Fibroblast of lung (primary cell): ENCODE measurements at regions not wholly inside any gene's neighbourhood (a gene's known extent, or its start where the extent isn't known, plus 50 kb on each side); places are given as distances from the start of the nearest gene placed in this dataset.

Experiments
- DNase-seq, 2 donors: peaks; one replicate each; pipeline versions ENCODE4 v3.0.0 to v3.0.0-alpha.2; 2010; ENCODE audit warnings: low read depth in 2 of 2
- H2AFZ ChIP-seq: 2 replicates; pipeline ENCODE4 v1.5.1; 2012; ENCODE audit warnings: low read length, control low read depth, inconsistent platforms
- H3K27ac ChIP-seq: 2 replicates; pipeline ENCODE4 v1.5.1; 2011; ENCODE audit warnings: low read length, control low read depth; ENCODE audit not compliant: insufficient read depth
- H3K27me3 ChIP-seq: 2 replicates; pipeline ENCODE4 v1.5.1; 2011; ENCODE audit warnings: mild to moderate bottlenecking, low read length; ENCODE audit not compliant: control insufficient read depth, insufficient read depth
- H3K36me3 ChIP-seq: 2 replicates; pipeline ENCODE4 v1.5.1; 2011; ENCODE audit warnings: low read length; ENCODE audit not compliant: control insufficient read depth, insufficient read depth
- H3K4me1 ChIP-seq: 2 replicates; pipeline ENCODE4 v1.5.1; 2011; ENCODE audit warnings: low read length; ENCODE audit not compliant: control insufficient read depth, insufficient read depth; ENCODE audit errors: extremely low read depth
- H3K4me2 ChIP-seq: 2 replicates; pipeline ENCODE4 v1.5.1; 2011; ENCODE audit warnings: low read length, control low read depth; ENCODE audit not compliant: insufficient read depth; ENCODE audit errors: extremely low read depth
- H3K4me3 ChIP-seq, 4 experiments: fragments of 200-600 bp in 1 of 4; sonication (generic) in 1 of 4; replicated peaks in 1 of 4; 2 replicates each; pipeline ENCODE4 v1.5.1; 2011 to 2016; ENCODE audit warnings: low read length in 4 of 4, low read depth in 3 of 4, mild to moderate bottlenecking in 3 of 4, control low read depth in 2 of 4, inconsistent platforms in 1 of 4, mixed read lengths in 1 of 4; ENCODE audit not compliant: insufficient read depth in 1 of 4; ENCODE audit errors: control extremely low read depth in 1 of 4
- H3K79me2 ChIP-seq: 2 replicates; pipeline ENCODE4 v1.5.1; 2012; ENCODE audit warnings: mild to moderate bottlenecking, low read length, inconsistent platforms; ENCODE audit not compliant: control insufficient read depth, insufficient read depth
- H3K9ac ChIP-seq: 2 replicates; pipeline ENCODE4 v1.5.1; 2011; ENCODE audit warnings: mild to moderate bottlenecking, low read length, control low read depth; ENCODE audit not compliant: insufficient read depth
- H3K9me3 ChIP-seq: 2 replicates; pipeline ENCODE4 v1.5.1; 2012; ENCODE audit warnings: low read depth, low read length; ENCODE audit not compliant: control insufficient read depth, insufficient read depth
- H4K20me1 ChIP-seq: 2 replicates; pipeline ENCODE4 v1.5.1; 2011; ENCODE audit warnings: low read length; ENCODE audit not compliant: control insufficient read depth, insufficient read depth; ENCODE audit errors: extremely low read depth
- EZH2 ChIP-seq: IDR thresholded peaks from 2 replicates; pipeline ENCODE4 v1.5.1; 2012; ENCODE audit warnings: low read length, control low read depth, mild to moderate bottlenecking; ENCODE audit errors: missing control alignments
- TF ChIP-seq, protein P1 (sequence below), 2 donors: IDR thresholded peaks in 1 of 2; conservative IDR thresholded peaks in 1 of 2; 1 replicate in 1 of 2; 2 replicates in 1 of 2; pipeline ENCODE4 v1.5.1; 2011 to 2012; ENCODE audit warnings: low read length in 2 of 2, control low read depth in 1 of 2, inconsistent platforms in 1 of 2, low read depth in 1 of 2, mild to moderate bottlenecking in 1 of 2

- H3K9ac ChIP-seq, result no peak overlapping the region
- TF ChIP-seq EZH2, result no peak
- TF ChIP-seq, protein P1, sequence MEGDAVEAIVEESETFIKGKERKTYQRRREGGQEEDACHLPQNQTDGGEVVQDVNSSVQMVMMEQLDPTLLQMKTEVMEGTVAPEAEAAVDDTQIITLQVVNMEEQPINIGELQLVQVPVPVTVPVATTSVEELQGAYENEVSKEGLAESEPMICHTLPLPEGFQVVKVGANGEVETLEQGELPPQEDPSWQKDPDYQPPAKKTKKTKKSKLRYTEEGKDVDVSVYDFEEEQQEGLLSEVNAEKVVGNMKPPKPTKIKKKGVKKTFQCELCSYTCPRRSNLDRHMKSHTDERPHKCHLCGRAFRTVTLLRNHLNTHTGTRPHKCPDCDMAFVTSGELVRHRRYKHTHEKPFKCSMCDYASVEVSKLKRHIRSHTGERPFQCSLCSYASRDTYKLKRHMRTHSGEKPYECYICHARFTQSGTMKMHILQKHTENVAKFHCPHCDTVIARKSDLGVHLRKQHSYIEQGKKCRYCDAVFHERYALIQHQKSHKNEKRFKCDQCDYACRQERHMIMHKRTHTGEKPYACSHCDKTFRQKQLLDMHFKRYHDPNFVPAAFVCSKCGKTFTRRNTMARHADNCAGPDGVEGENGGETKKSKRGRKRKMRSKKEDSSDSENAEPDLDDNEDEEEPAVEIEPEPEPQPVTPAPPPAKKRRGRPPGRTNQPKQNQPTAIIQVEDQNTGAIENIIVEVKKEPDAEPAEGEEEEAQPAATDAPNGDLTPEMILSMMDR (conservative IDR thresholded peaks at IDR 0.05 in 1 of 2, IDR thresholded peaks at IDR 0.05 in 1 of 2; ENCODE audit: low read depth in 1 of 2, low read length in 2 of 2), result no peak
- H3K27me3 ChIP-seq, result no peaks in the 10 kb centered on the region
- H3K4me3 ChIP-seq, result no peak overlapping the region
- H3K79me2 ChIP-seq, result no peaks in the 10 kb centered on the region
- no peak overlapping the region for H3K27ac ChIP-seq
- H3K36me3 ChIP-seq, result no peaks in the 10 kb centered on the region
- no peaks in the 10 kb centered on the region for H4K20me1 ChIP-seq
- H3K4me2 ChIP-seq, result no peak overlapping the region
- DNase-seq, result no peak
- no peaks in the 10 kb centered on the region for H3K4me1 ChIP-seq
- no peak overlapping the region for H2AFZ ChIP-seq
- no peaks in the 10 kb centered on the region for H3K9me3 ChIP-seq
Measured at GRCh38 chr10:10959666-10960065, 58.0 kb upstream of the CELF2 start.

DNA sequence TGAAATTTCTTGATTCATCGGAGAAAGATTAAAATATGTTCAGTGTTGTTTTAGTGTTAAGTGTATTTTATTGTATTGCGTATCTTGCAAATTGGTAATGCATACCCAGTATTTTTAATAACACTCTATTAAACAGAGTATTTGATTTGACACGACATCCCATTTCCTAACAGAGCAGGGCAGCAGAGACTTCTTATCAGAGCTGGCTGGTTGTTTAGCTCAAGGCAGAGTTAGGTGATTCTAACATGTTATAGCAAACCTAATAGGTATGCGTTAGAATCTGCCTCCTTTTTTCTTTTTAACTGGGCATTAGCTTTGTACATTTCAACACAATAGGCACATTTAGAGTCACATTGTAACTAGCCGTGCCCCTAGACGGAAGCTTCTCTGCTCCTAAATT lies 57.1 kb upstream of the CELF2 start:
- DNase-seq, result no peak
- no peak overlapping the region for H3K9ac ChIP-seq
- H3K27me3 ChIP-seq, result no peaks in the 10 kb centered on the region
- no peaks in the 10 kb centered on the region for H3K36me3 ChIP-seq
- H3K79me2 ChIP-seq, result no peaks in the 10 kb centered on the region
- no peak overlapping the region for H2AFZ ChIP-seq
- H3K9me3 ChIP-seq, result no peaks in the 10 kb centered on the region
- H3K4me3 ChIP-seq, result no peak overlapping the region
- H3K4me2 ChIP-seq, result no peak overlapping the region
- H3K4me1 ChIP-seq, result no peaks in the 10 kb centered on the region
- no peaks in the 10 kb centered on the region for H4K20me1 ChIP-seq
- H3K27ac ChIP-seq, result no peak overlapping the region
- TF ChIP-seq, protein P1 (conservative IDR thresholded peaks at IDR 0.05 in 1 of 2, IDR thresholded peaks at IDR 0.05 in 1 of 2; ENCODE audit: low read depth in 1 of 2, low read length in 2 of 2), result no peak
- TF ChIP-seq EZH2, result no peak

DNA sequence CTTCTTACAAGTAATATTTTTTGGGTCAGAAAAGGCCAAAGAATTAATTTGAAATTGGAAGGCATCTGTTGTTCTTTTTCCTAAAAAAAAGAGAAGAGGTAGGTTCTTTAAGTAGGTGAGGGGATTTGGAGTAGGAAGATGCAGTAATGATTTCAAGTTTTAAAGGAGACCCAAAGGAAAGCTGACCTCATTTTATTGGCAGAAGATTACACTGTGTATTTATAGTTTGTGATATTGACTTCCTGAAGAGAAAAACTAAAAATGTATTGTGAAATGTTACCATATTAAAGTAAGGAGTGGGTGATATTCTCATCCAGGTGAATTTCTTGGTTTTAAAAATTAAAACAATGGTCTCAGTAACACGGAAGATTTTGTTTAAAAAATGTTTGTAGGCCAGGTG lies 56.6 kb upstream of the CELF2 start:
- Histone ChIP-seq H4K20me1 (no peaks in the 10 kb centered on the region), H3K9ac (no peak overlapping the region), H3K79me2 (no peaks in the 10 kb centered on the region), H3K4me1 (no peaks in the 10 kb centered on the region), H3K9me3 (no peaks in the 10 kb centered on the region), H3K36me3 (no peaks in the 10 kb centered on the region), H3K4me2 (no peak overlapping the region), H3K27me3 (no peaks in the 10 kb centered on the region), H3K4me3 (no peak overlapping the region), H2AFZ (no peak overlapping the region), H3K27ac (no peak overlapping the region)
- TF ChIP-seq, protein P1 (conservative IDR thresholded peaks at IDR 0.05 in 1 of 2, IDR thresholded peaks at IDR 0.05 in 1 of 2; ENCODE audit: low read depth in 1 of 2, low read length in 2 of 2), result no peak
- TF ChIP-seq EZH2, result no peak
- no peak for DNase-seq
